ENCODE measurements at regions not wholly inside any gene's neighbourhood (a gene's known extent, or its start where the extent isn't known, plus 50 kb on each side); places are given as distances from the start of the nearest gene placed in this dataset.

GRCh38 chr20:22394583-22394982, 189.8 kb downstream of the FOXA2 start:
- no peak for TF ChIP-seq CTCF (IDR thresholded peaks at IDR 0.05)
- no peak for TF ChIP-seq POLR2A (IDR thresholded peaks at IDR 0.05)
- TF ChIP-seq POLR2AphosphoS5 (IDR thresholded peaks at IDR 0.05): no peak

Data from breast epithelium (tissue), 3 donors.